Smooth muscle cell (in vitro differentiated cells): ENCODE measurements at regions not wholly inside any gene's neighbourhood (a gene's known extent, or its start where the extent isn't known, plus 50 kb on each side); places are given as distances from the start of the nearest gene placed in this dataset.

Source experiments
- DNase-seq: peaks from one replicate; lab custom pipeline; 2025; ENCODE audit not compliant: unreplicated experiment; lab: John Stamatoyannopoulos, UW
- H2AFZ ChIP-seq: fragments of 200-600 bp; sonication (generic); 2 replicates; pipeline ENCODE4 v1.6.0; 2016; ENCODE audit warnings: antibody characterized with exemption, low read depth, mild to moderate bottlenecking
- H3F3A ChIP-seq: fragments of 200-600 bp; sonication (generic); 2 replicates; pipeline ENCODE4 v1.6.0; 2017; ENCODE audit warnings: antibody characterized with exemption, low read depth
- H3K27ac ChIP-seq: fragments of 200-600 bp; sonication (generic); 2 replicates; pipeline ENCODE4 v1.5.1; 2016; ENCODE audit warnings: low read depth, mild to moderate bottlenecking
- H3K27me3 ChIP-seq: fragments of 200-600 bp; sonication (generic); 2 replicates; pipeline ENCODE4 v1.6.1; 2016; ENCODE audit warnings: low read depth, mild to moderate bottlenecking
- H3K36me3 ChIP-seq: fragments of 200-600 bp; sonication (generic); 2 replicates; pipeline ENCODE4 v1.5.1; 2016; ENCODE audit warnings: low read depth
- H3K4me1 ChIP-seq: fragments of 200-600 bp; sonication (generic); 2 replicates; pipeline ENCODE4 v1.5.1; 2016; ENCODE audit warnings: low read depth
- H3K4me2 ChIP-seq: fragments of 200-600 bp; sonication (generic); 2 replicates; pipeline ENCODE4 v1.6.0; 2016; ENCODE audit warnings: mild to moderate bottlenecking
- H3K4me3 ChIP-seq: fragments of 200-600 bp; sonication (generic); 2 replicates; pipeline ENCODE4 v1.5.1; 2016; ENCODE audit warnings: mild to moderate bottlenecking
- H3K79me2 ChIP-seq: fragments of 200-600 bp; sonication (generic); 2 replicates; pipeline ENCODE4 v1.6.0; 2016; ENCODE audit warnings: low read depth, mild to moderate bottlenecking
- H3K9ac ChIP-seq: fragments of 200-600 bp; sonication (generic); 2 replicates; pipeline ENCODE4 v1.6.0; 2016; ENCODE audit warnings: low read depth
- H3K9me3 ChIP-seq: fragments of 200-600 bp; sonication (generic); replicated peaks from 2 replicates; pipeline ENCODE4 v1.5.1; 2016; ENCODE audit warnings: low read depth
- H4K20me1 ChIP-seq: fragments of 200-600 bp; sonication (generic); 2 replicates; pipeline ENCODE4 v1.6.0; 2016; ENCODE audit warnings: low read depth
- CTCF ChIP-seq: fragments of 200-600 bp; sonication (generic); IDR thresholded peaks from 2 replicates; pipeline ENCODE4 v1.5.1; 2017; ENCODE audit warnings: borderline replicate concordance, mild to moderate bottlenecking, antibody characterized with exemption; ENCODE audit not compliant: insufficient read depth, poor library complexity, severe bottlenecking
- WGBS: methylation state at CpG from one replicate; pipeline ENCODE4 v1.1.7; 2016; ENCODE audit warnings: low lambda C conversion rate; 5-methylcytosine and 5-hydroxymethylcytosine counted together

GRCh38 chr12:20212658-20213555 is 155.4 kb upstream of the PDE3A start:
- Histone ChIP-seq H3K27me3 (no peaks in the 10 kb centered on the region), H2AFZ (peak overlapping the region; percentile 77), H3K36me3 (no peaks in the 10 kb centered on the region), H3K9ac (no peak overlapping the region), H3K27ac (peak overlapping the region; percentile 86), H3F3A (peaks cover 10% of the 10 kb centered on the region), H3K4me2 (peak overlapping the region; percentile 81), H4K20me1 (no peaks in the 10 kb centered on the region), H3K79me2 (no peaks in the 10 kb centered on the region), H3K9me3 (no peaks in the 10 kb centered on the region), H3K4me3 (peak overlapping the region; percentile 31), H3K4me1 (peaks cover 23% of the 10 kb centered on the region)
- no peak for TF ChIP-seq CTCF
- WGBS, result 19% methylated on average over 9 of the region's 9 CpGs
- peak; percentile 6 for DNase-seq

- Histone ChIP-seq H3K79me2 (no peaks in the 10 kb centered on the region), H3K4me1 (peaks cover 23% of the 10 kb centered on the region), H3K9ac (no peak overlapping the region), H2AFZ (no peak overlapping the region), H3F3A (peaks cover 10% of the 10 kb centered on the region), H3K36me3 (no peaks in the 10 kb centered on the region), H3K27me3 (no peaks in the 10 kb centered on the region), H3K9me3 (no peaks in the 10 kb centered on the region), H3K4me2 (no peak overlapping the region), H3K4me3 (no peak overlapping the region), H3K27ac (peak overlapping the region; percentile 86), H4K20me1 (no peaks in the 10 kb centered on the region)
- TF ChIP-seq CTCF, result no peak
- no peak for DNase-seq
- 90% methylated on average over 7 of the region's 7 CpGs for WGBS
These were observed 154.4 kb upstream of the PDE3A start for GRCh38 chr12:20213723-20214625.

- no peak overlapping the region for H3K27ac ChIP-seq
- WGBS, result 97% methylated on average over 1 of the region's 1 CpG
- H4K20me1 ChIP-seq, result no peaks in the 10 kb centered on the region
- no peaks in the 10 kb centered on the region for H3F3A ChIP-seq
- no peak overlapping the region for H2AFZ ChIP-seq
- no peaks in the 10 kb centered on the region for H3K9me3 ChIP-seq
- H3K4me3 ChIP-seq, result no peak overlapping the region
- no peak overlapping the region for H3K4me2 ChIP-seq
- no peak for DNase-seq
- no peaks in the 10 kb centered on the region for H3K27me3 ChIP-seq
- H3K9ac ChIP-seq, result no peak overlapping the region
- peak; percentile 25 for TF ChIP-seq CTCF
- H3K4me1 ChIP-seq, result no peaks in the 10 kb centered on the region
- no peaks in the 10 kb centered on the region for H3K36me3 ChIP-seq
- no peaks in the 10 kb centered on the region for H3K79me2 ChIP-seq
These were observed 148.0 kb upstream of the PDE3A start for GRCh38 chr12:20220339-20220738.
